Colonic mucosa (tissue), 4 donors: ENCODE measurements at regions not wholly inside any gene's neighbourhood (a gene's known extent, or its start where the extent isn't known, plus 50 kb on each side); places are given as distances from the start of the nearest gene placed in this dataset.

Experiments
- DNase-seq: peaks from one replicate; pipeline ENCODE4 v3.0.0-alpha.2; 2020
- H3K27ac ChIP-seq: fragments of 200-600 bp; one replicate; pipeline ENCODE4 v1.8.0; 2021
- H3K27me3 ChIP-seq: fragments of 200-600 bp; one replicate; pipeline ENCODE4 v1.8.0; 2021
- H3K36me3 ChIP-seq: fragments of 200-600 bp; one replicate; pipeline ENCODE4 v1.8.0; 2021
- H3K4me1 ChIP-seq: fragments of 200-600 bp; one replicate; pipeline ENCODE4 v1.8.0; 2021; ENCODE audit warnings: mild to moderate bottlenecking
- H3K4me3 ChIP-seq: fragments of 200-600 bp; one replicate; pipeline ENCODE4 v1.8.0; 2021
- H3K9ac ChIP-seq, 2 donors: one replicate each; pipeline ENCODE4 v1.7.0; 2013; ENCODE audit warnings: control low read depth in 2 of 2, low read depth in 2 of 2, low read length in 2 of 2
- H3K9me3 ChIP-seq: fragments of 200-600 bp; one replicate; pipeline ENCODE4 v1.8.0; 2021
- CTCF ChIP-seq: fragments of 200-600 bp; IDR thresholded peaks from one replicate; pipeline ENCODE4 v1.8.0; 2022; ENCODE audit warnings: antibody characterized with exemption, mild to moderate bottlenecking
- intact Hi-C: fragments of 100-400 bp; cut with DNase I; formaldehyde crosslinking; loops from one replicate; pipeline ENCODE4 v1.14.1; 2022
- donor health status: healthy.
- donor health status: DM: no; HTN: no; CAD: no.
- donor health status: DM: no; HTN: no; CAD: no.

GRCh38 chr7:156532016-156532602 lies 108.5 kb upstream of the RNF32 start:
- no peak for TF ChIP-seq CTCF
- Histone ChIP-seq H3K4me3 (no peak overlapping the region), H3K9me3 (no peaks in the 10 kb centered on the region), H3K36me3 (no peaks in the 10 kb centered on the region), H3K27ac (no peak overlapping the region), H3K27me3 (no peaks in the 10 kb centered on the region), H3K9ac (no peak overlapping the region), H3K4me1 (no peaks in the 10 kb centered on the region)
- no peak for DNase-seq
- intact Hi-C loops = no loop called here

GRCh38 chr7:156529956-156530355 lies 110.6 kb upstream of the RNF32 start:
- no peak for DNase-seq
- TF ChIP-seq CTCF = no peak
- H3K4me3 ChIP-seq = no peak overlapping the region
- no peaks in the 10 kb centered on the region for H3K4me1 ChIP-seq
- intact Hi-C loops = no loop called here
- no peaks in the 10 kb centered on the region for H3K36me3 ChIP-seq
- H3K9me3 ChIP-seq = no peaks in the 10 kb centered on the region
- H3K27ac ChIP-seq = no peak overlapping the region
- H3K9ac ChIP-seq = no peak overlapping the region
- H3K27me3 ChIP-seq = no peaks in the 10 kb centered on the region

GRCh38 chr7:156527458-156527890 lies 113.1 kb upstream of the RNF32 start:
- Histone ChIP-seq H3K4me3 (no peak overlapping the region), H3K27ac (peak overlapping the region; percentile 57), H3K36me3 (no peaks in the 10 kb centered on the region), H3K9me3 (no peaks in the 10 kb centered on the region), H3K9ac (peak overlapping the region in 1 of 2 donors; percentile 9), H3K4me1 (no peaks in the 10 kb centered on the region), H3K27me3 (no peaks in the 10 kb centered on the region)
- intact Hi-C loops = no loop called here
- TF ChIP-seq CTCF = no peak
- peak; percentile 62 for DNase-seq

- no peak overlapping the region for H3K4me3 ChIP-seq
- intact Hi-C loops = no loop called here
- no peaks in the 10 kb centered on the region for H3K4me1 ChIP-seq
- no peak overlapping the region for H3K9ac ChIP-seq
- no peak overlapping the region for H3K27ac ChIP-seq
- no peaks in the 10 kb centered on the region for H3K27me3 ChIP-seq
- H3K36me3 ChIP-seq = no peaks in the 10 kb centered on the region
- no peak for TF ChIP-seq CTCF
- DNase-seq = no peak
- no peaks in the 10 kb centered on the region for H3K9me3 ChIP-seq
Measured at GRCh38 chr7:156524818-156525597, 115.6 kb upstream of the RNF32 start.

GRCh38 chr7:156523447-156524048 lies 117.0 kb upstream of the RNF32 start:
- TF ChIP-seq CTCF = no peak
- no peak overlapping the region for H3K27ac ChIP-seq
- H3K9me3 ChIP-seq = no peaks in the 10 kb centered on the region
- DNase-seq = no peak
- no peaks in the 10 kb centered on the region for H3K27me3 ChIP-seq
- no peak overlapping the region for H3K9ac ChIP-seq
- no peaks in the 10 kb centered on the region for H3K4me1 ChIP-seq
- no peaks in the 10 kb centered on the region for H3K36me3 ChIP-seq
- intact Hi-C loops = no loop called here
- no peak overlapping the region for H3K4me3 ChIP-seq
